Activated T-cell treated with anti-CD3 and anti-CD28 coated beads, Interleukin-2, amount 50 U/mL, for 4 hours (primary cell): ENCODE measurements at regions not wholly inside any gene's neighbourhood (a gene's known extent, or its start where the extent isn't known, plus 50 kb on each side); places are given as distances from the start of the nearest gene placed in this dataset.
"Not testable (repeated sequence)": the region's sequence is repeated elsewhere in the genome, so short reads cannot be mapped to it uniquely, and the experiment has no call there.

Source experiments
- ATAC-seq, 2 donors: fragments of 200-7000 bp; cut with Tn5 transposase; one replicate each; pipeline ENCODE4 v1.10.0; 2021
- DNase-seq: peaks from one replicate; pipeline ENCODE4 v3.0.0-alpha.2; 2020
- H3K27me3 Mint-ChIP-seq: one replicate; pipeline ENCODE4 v1.8.0; 2021; ENCODE audit warnings: low read depth, mixed read lengths
- H3K36me3 Mint-ChIP-seq: one replicate; pipeline ENCODE4 v1.8.0; 2022; ENCODE audit warnings: mixed read lengths; ENCODE audit not compliant: insufficient read depth
- H3K4me1 Mint-ChIP-seq: one replicate; pipeline ENCODE4 v1.8.0; 2021; ENCODE audit warnings: low read depth, mixed read lengths
- H3K4me3 Mint-ChIP-seq: one replicate; pipeline ENCODE4 v1.8.0; 2021; ENCODE audit warnings: mild to moderate bottlenecking, moderate library complexity, mixed read lengths
- H3K9me3 Mint-ChIP-seq: one replicate; pipeline ENCODE4 v1.8.0; 2021; ENCODE audit warnings: mixed read lengths

DNA sequence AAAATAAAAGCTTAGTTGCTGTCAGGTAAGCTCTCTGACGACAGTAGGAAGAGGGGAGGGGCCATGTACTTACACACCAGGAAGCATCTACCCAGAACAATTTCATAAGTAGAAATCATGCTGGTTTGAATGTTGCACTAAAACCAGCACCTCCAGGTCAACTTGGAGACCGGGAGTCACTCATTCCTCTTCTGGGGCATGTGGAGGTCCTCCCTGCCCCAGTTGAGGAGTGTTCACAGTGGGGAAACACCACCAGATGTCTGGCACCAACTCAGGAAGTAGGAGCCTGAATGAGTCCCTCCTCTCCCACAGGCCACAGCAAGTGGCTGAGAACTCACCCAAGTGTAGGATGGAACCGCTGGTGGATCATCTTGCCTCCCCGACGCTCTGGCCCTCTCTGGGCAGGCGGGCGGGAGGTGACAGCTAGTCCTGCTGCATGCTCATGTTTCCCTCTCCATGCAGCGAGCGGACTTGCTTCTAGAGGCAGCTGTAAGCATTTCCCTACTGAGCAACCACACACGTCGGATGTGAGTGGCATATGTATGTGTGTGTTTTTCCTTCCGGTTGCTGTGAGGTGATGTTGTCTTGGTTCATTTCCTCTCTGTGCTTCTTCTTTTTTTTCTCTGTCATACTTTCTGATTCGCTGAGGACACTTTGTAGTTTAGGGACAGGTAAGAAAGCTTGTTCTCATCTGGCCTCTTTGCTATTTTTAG is 149.5 kb upstream of the NEDD9 start:
- Mint-ChIP-seq H3K36me3 (peaks cover 17% of the 10 kb centered on the region), H3K4me1 (peaks cover 66% of the 10 kb centered on the region), H3K4me3 (peak overlapping the region; percentile 88), H3K27me3 (no peaks in the 10 kb centered on the region), H3K9me3 (peaks cover 3% of the 10 kb centered on the region)
- peak; percentile 86 to 92 for ATAC-seq
- DNase-seq: peak; percentile 57

GRCh38 chr6:11380969-11381744 is 148.7 kb upstream of the NEDD9 start:
- H3K36me3 Mint-ChIP-seq: peaks cover 22% of the 10 kb centered on the region
- ATAC-seq (no peak), DNase-seq (no peak)
- H3K27me3 Mint-ChIP-seq: no peaks in the 10 kb centered on the region
- peak overlapping the region; percentile 88 for H3K4me3 Mint-ChIP-seq
- peaks cover 62% of the 10 kb centered on the region for H3K4me1 Mint-ChIP-seq
- peaks cover 3% of the 10 kb centered on the region for H3K9me3 Mint-ChIP-seq

DNA sequence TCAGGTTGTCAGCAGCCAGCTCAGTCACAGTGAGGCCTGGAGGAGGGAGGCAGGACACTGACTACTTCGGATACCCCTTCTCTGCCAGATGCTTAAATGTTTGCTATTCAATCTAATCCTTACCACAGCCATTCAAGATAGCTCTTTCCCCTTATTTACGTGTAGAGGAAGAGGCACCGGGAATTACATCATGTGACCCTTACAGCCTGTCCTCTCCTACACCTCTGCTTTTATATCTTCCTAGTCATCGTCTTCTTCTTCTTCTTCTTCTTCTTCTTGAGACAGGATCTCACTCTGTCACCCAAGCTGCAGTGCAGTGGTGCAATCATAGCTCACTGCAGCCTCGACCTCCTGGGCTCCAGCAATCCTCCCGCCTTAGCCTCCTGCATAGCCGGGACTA is 148.1 kb upstream of the NEDD9 start:
- Mint-ChIP-seq H3K4me1 (peaks cover 63% of the 10 kb centered on the region), H3K9me3 (peaks cover 3% of the 10 kb centered on the region), H3K27me3 (no peaks in the 10 kb centered on the region), H3K4me3 (peak overlapping the region; percentile 88), H3K36me3 (peaks cover 25% of the 10 kb centered on the region)
- ATAC-seq (no peak), DNase-seq (no peak)

DNA sequence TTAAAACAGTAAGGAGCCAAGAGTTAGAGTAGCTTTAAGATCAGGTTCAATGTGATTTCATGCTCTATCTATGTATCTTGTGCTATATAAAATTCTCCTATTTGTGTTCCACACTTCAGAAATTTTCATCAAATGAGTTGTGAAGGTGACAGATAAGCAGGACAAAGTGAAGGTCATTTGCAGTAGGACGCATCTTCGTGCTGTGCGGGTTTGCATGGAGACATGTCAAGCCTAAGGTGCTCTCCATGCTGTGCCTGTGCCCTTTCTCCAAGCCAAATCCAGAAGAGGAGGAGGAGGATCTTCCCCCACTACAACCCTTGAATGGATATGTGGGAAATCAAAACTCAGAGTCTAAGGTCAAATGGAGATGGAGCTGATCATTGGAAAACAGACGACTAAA is 147.3 kb upstream of the NEDD9 start:
- Mint-ChIP-seq H3K27me3 (no peaks in the 10 kb centered on the region), H3K9me3 (peaks cover 3% of the 10 kb centered on the region), H3K4me3 (peak overlapping the region; percentile 88), H3K4me1 (peaks cover 66% of the 10 kb centered on the region), H3K36me3 (peaks cover 32% of the 10 kb centered on the region)
- ATAC-seq: no peak
- DNase-seq: no peak

DNA sequence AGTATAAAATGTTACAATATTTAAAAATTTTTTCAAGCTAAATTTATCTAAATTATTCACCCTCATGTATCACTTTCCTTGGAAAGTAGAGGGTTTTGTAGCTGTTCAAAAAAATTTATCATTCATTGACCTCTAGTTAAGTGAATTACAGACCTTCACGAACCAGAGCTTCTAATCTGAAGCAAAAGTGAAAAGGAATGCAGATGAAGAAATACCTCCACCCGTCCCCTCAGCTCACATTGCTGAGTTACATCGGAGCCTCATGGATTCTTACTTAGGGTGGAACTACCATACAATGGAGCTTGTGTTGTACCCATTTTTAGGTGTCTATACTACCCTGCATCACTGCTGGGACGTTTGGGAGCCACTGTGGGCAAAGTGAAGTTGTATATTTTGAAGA is 146.2 kb upstream of the NEDD9 start:
- DNase-seq (no peak), ATAC-seq (no peak)
- no peak overlapping the region for H3K4me3 Mint-ChIP-seq
- peaks cover 42% of the 10 kb centered on the region for H3K36me3 Mint-ChIP-seq
- H3K9me3 Mint-ChIP-seq: peaks cover 3% of the 10 kb centered on the region
- no peaks in the 10 kb centered on the region for H3K27me3 Mint-ChIP-seq
- peaks cover 76% of the 10 kb centered on the region for H3K4me1 Mint-ChIP-seq

DNA sequence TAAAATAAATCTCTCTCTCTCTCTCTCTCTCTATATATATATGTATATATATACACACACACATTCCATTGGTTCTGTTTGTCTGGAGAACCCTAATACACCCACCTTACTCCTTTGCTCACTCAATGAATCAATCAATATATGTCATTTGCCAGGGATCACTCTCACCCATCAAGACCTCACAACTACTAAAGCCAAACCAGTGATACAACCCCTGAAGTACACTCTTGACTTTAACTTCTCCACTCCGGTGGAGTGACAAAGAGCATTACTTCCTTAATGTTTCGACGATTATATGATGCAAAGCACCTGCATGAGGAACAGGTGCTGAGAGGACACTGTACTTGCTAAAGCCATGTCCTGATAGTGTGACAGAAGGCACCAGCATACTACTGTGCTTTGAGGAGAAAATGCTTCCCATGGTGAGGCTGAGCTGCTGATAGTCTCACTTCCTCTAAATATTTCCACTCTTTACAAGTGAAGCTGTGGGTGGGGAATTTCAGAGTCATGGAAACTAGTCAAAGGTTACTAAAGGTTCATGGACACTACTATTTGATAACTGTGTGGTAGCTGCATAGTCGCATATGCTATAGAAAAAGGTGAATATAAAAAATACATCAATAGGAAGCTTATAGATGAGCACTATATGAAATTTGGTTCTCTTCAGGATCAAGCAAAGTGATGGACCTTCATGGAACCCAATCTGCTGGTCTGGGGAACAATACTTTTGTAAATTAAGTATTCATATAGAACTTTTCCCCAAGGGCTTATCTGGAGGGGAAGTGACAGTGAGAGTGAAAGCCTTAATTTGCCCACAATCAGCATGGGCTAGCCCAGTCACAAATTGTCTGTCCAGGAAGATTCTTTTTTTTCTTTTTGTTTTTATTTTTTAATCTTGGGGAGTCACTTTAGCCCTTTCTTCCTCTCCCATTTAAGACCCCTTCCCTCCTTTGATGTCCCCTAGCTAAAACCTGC is 141.9 kb upstream of the NEDD9 start:
- ATAC-seq (peak; percentile 80 to 87), DNase-seq (peak; percentile 16)
- Mint-ChIP-seq H3K9me3 (peaks cover 11% of the 10 kb centered on the region), H3K36me3 (peaks cover 60% of the 10 kb centered on the region), H3K27me3 (no peaks in the 10 kb centered on the region), H3K4me1 (peaks cover 68% of the 10 kb centered on the region), H3K4me3 (peak overlapping the region; percentile 62)

- no peak for ATAC-seq
- no peak for DNase-seq
- H3K27me3 Mint-ChIP-seq: no peaks in the 10 kb centered on the region
- H3K4me1 Mint-ChIP-seq: peaks cover 74% of the 10 kb centered on the region
- peaks cover 61% of the 10 kb centered on the region for H3K36me3 Mint-ChIP-seq
- peaks cover 11% of the 10 kb centered on the region for H3K9me3 Mint-ChIP-seq
- no peak overlapping the region for H3K4me3 Mint-ChIP-seq
These were observed 140.7 kb upstream of the NEDD9 start for GRCh38 chr6:11373208-11373607.

- ATAC-seq, H3K4me3 Mint-ChIP-seq, H3K27me3 Mint-ChIP-seq, DNase-seq, H3K9me3 Mint-ChIP-seq: not testable (repeated sequence)
- peaks cover 54% of the 10 kb centered on the region for H3K36me3 Mint-ChIP-seq
- peaks cover 74% of the 10 kb centered on the region for H3K4me1 Mint-ChIP-seq
These were observed 139.8 kb upstream of the NEDD9 start for GRCh38 chr6:11372186-11372790.

DNA sequence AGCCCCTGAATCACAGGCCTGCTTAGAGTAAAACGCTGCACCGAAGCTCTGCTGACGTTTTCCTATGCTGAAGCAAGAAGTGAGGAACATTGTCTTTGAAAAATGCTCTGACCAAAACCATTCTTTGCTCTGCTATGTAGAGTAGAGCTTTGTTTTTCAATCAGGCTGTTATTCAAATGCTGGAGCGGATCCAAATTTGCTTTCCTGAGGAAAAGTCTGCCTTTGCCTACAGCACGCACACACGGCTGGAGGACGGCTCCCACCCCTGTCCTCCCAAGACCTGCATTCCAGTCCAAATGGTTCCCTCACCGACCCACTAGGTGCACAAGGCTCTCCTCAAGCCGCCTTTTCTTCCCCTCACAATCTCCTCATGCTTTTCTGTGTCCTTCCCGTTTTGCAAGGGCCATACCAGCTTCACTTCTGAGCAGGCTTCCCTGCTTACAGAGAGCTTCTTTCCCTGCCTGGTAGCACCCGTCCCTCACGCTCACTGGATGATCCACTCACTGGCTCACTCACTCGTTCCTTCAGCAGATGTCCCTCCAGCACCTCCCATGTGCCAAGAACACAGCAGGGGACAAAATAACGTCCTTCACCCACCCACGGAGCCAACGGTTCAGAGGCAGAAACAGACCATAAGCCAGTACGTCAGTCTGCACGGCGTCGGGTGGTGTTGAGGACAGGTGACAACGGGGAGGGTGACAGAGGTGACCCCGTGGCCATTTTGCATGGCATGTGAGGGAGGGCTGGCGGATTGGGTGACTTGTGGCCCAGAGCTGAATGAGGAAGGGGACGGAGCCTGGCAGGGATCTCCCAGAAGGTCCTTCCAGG is 137.9 kb upstream of the NEDD9 start:
- ATAC-seq (no peak), DNase-seq (no peak)
- H3K36me3 Mint-ChIP-seq: peaks cover 53% of the 10 kb centered on the region
- peaks cover 82% of the 10 kb centered on the region for H3K4me1 Mint-ChIP-seq
- no peaks in the 10 kb centered on the region for H3K27me3 Mint-ChIP-seq
- peaks cover 7% of the 10 kb centered on the region for H3K9me3 Mint-ChIP-seq
- no peak overlapping the region for H3K4me3 Mint-ChIP-seq

DNA sequence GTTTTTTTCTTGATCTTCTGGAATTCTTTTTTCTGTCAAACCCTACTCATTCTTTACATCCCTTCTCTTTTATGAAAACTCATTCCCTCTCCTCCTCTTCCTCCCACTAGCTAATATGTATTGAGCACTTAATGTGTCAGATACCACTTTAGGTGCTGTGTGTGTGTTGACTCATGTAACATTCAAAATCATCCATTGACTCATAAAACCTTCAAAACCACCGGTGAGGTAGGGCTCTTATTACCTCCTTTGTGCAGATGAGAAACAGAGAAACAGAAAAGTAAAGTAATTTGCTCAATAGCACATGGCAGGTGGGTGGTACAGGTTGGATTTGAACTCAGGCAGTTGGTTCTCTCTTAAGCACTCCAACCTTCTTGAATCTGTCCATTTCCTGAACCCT is 136.3 kb upstream of the NEDD9 start:
- no peak overlapping the region for H3K4me3 Mint-ChIP-seq

GRCh38 chr6:11368264-11368663 is 135.8 kb upstream of the NEDD9 start:
- ATAC-seq (no peak), DNase-seq (no peak)
- Mint-ChIP-seq H3K9me3 (peaks cover 7% of the 10 kb centered on the region), H3K4me1 (peaks cover 85% of the 10 kb centered on the region), H3K27me3 (no peaks in the 10 kb centered on the region), H3K4me3 (no peak overlapping the region), H3K36me3 (peaks cover 48% of the 10 kb centered on the region)

More for the DNA sequence above, 136.3 kb upstream of the NEDD9 start:
- no peaks in the 10 kb centered on the region for H3K27me3 Mint-ChIP-seq
- ATAC-seq (peak; percentile 74 to 81), DNase-seq (no peak)
- H3K4me1 Mint-ChIP-seq: peaks cover 82% of the 10 kb centered on the region
- H3K9me3 Mint-ChIP-seq: peaks cover 7% of the 10 kb centered on the region
- H3K36me3 Mint-ChIP-seq: peaks cover 48% of the 10 kb centered on the region

GRCh38 chr6:11367638-11368199 is 135.3 kb upstream of the NEDD9 start:
- Mint-ChIP-seq H3K4me1 (peaks cover 90% of the 10 kb centered on the region), H3K27me3 (no peaks in the 10 kb centered on the region), H3K4me3 (no peak overlapping the region), H3K9me3 (peaks cover 7% of the 10 kb centered on the region), H3K36me3 (peaks cover 51% of the 10 kb centered on the region)
- DNase-seq (no peak), ATAC-seq (no peak)
